HUES6 (cell line): ENCODE measurements at regions not wholly inside any gene's neighbourhood (a gene's known extent, or its start where the extent isn't known, plus 50 kb on each side); places are given as distances from the start of the nearest gene placed in this dataset.

ENCODE experiments used
- H3K27ac ChIP-seq: 2 replicates; pipeline ENCODE4 v1.7.0; 2013; ENCODE audit warnings: low read depth, mild to moderate bottlenecking, low read length, inconsistent platforms
- H3K27me3 ChIP-seq: 2 replicates; pipeline ENCODE4 v1.6.1; 2013; ENCODE audit warnings: low read length; ENCODE audit not compliant: control insufficient read depth, insufficient read depth
- H3K36me3 ChIP-seq: 2 replicates; pipeline ENCODE4 v1.6.1; 2013; ENCODE audit warnings: low read length; ENCODE audit not compliant: control insufficient read depth, insufficient read depth
- H3K4me1 ChIP-seq: 2 replicates; pipeline ENCODE4 v1.6.1; 2013; ENCODE audit warnings: low read length; ENCODE audit not compliant: control insufficient read depth, insufficient read depth
- H3K4me3 ChIP-seq: 2 replicates; pipeline ENCODE4 v1.5.1; 2013; ENCODE audit warnings: low read depth, low read length
- H3K9ac ChIP-seq: one replicate; pipeline ENCODE4 v1.6.1; 2013; ENCODE audit warnings: mild to moderate bottlenecking, low read length
- H3K9me3 ChIP-seq: 2 replicates; pipeline ENCODE4 v1.6.1; 2013; ENCODE audit warnings: low read depth, low read length; ENCODE audit not compliant: control insufficient read depth, insufficient read depth

GRCh38 chr5:23028445-23029021, 175.4 kb upstream of the CDH12 start:
- no peak overlapping the region for H3K9ac ChIP-seq
- H3K4me1 ChIP-seq = no peaks in the 10 kb centered on the region; the same call in 1 of the 2 replicates

GRCh38 chr5:23027830-23028229, 174.7 kb upstream of the CDH12 start:
- Histone ChIP-seq H3K27ac (no peak overlapping the region), H3K36me3 (no peaks in the 10 kb centered on the region), H3K27me3 (no peaks in the 10 kb centered on the region; the same call in 1 of the 2 replicates), H3K4me3 (no peak overlapping the region), H3K4me1 (no peaks in the 10 kb centered on the region; the same call in 1 of the 2 replicates), H3K9me3 (no peaks in the 10 kb centered on the region), H3K9ac (no peak overlapping the region)

More at GRCh38 chr5:23028445-23029021, 175.4 kb upstream of the CDH12 start:
- Histone ChIP-seq H3K27me3 (no peaks in the 10 kb centered on the region; the same call in 1 of the 2 replicates), H3K27ac (no peak overlapping the region), H3K36me3 (no peaks in the 10 kb centered on the region), H3K4me3 (no peak overlapping the region), H3K9me3 (no peaks in the 10 kb centered on the region)

GRCh38 chr5:23027331-23027730, 174.2 kb upstream of the CDH12 start:
- Histone ChIP-seq H3K27ac (no peak overlapping the region), H3K27me3 (no peaks in the 10 kb centered on the region; the same call in 1 of the 2 replicates), H3K4me1 (no peaks in the 10 kb centered on the region; the same call in 1 of the 2 replicates), H3K9me3 (no peaks in the 10 kb centered on the region), H3K4me3 (no peak overlapping the region), H3K9ac (no peak overlapping the region), H3K36me3 (no peaks in the 10 kb centered on the region)

GRCh38 chr5:23026252-23027170, 173.4 kb upstream of the CDH12 start:
- H3K27ac ChIP-seq = no peak overlapping the region
- no peak overlapping the region for H3K4me3 ChIP-seq
- H3K4me1 ChIP-seq = no peaks in the 10 kb centered on the region; the same call in 1 of the 2 replicates
- no peak overlapping the region for H3K9ac ChIP-seq
- H3K27me3 ChIP-seq = no peaks in the 10 kb centered on the region; the same call in 1 of the 2 replicates
- H3K9me3 ChIP-seq = no peaks in the 10 kb centered on the region
- H3K36me3 ChIP-seq = no peaks in the 10 kb centered on the region

GRCh38 chr5:23025629-23026233, 172.6 kb upstream of the CDH12 start:
- H3K9ac ChIP-seq = no peak overlapping the region
- no peaks in the 10 kb centered on the region for H3K9me3 ChIP-seq
- no peak overlapping the region for H3K4me3 ChIP-seq
- no peak overlapping the region for H3K27ac ChIP-seq
- H3K4me1 ChIP-seq = no peaks in the 10 kb centered on the region; the same call in 1 of the 2 replicates
- no peaks in the 10 kb centered on the region for H3K36me3 ChIP-seq
- no peaks in the 10 kb centered on the region for H3K27me3 ChIP-seq

GRCh38 chr5:23024470-23024869, 171.3 kb upstream of the CDH12 start:
- Histone ChIP-seq H3K27me3 (no peaks in the 10 kb centered on the region), H3K4me1 (no peaks in the 10 kb centered on the region; the same call in 1 of the 2 replicates), H3K27ac (no peak overlapping the region), H3K9me3 (no peaks in the 10 kb centered on the region), H3K9ac (no peak overlapping the region), H3K36me3 (no peaks in the 10 kb centered on the region), H3K4me3 (no peak overlapping the region)

GRCh38 chr5:23014825-23015224, 161.7 kb upstream of the CDH12 start:
- Histone ChIP-seq H3K27me3 (no peaks in the 10 kb centered on the region), H3K9ac (no peak overlapping the region), H3K4me3 (no peak overlapping the region), H3K36me3 (no peaks in the 10 kb centered on the region), H3K27ac (no peak overlapping the region), H3K4me1 (no peaks in the 10 kb centered on the region), H3K9me3 (no peaks in the 10 kb centered on the region)

GRCh38 chr5:23014266-23014665, 161.1 kb upstream of the CDH12 start:
- no peak overlapping the region for H3K27ac ChIP-seq
- H3K9me3 ChIP-seq = no peaks in the 10 kb centered on the region
- H3K4me1 ChIP-seq = no peaks in the 10 kb centered on the region
- H3K27me3 ChIP-seq = no peaks in the 10 kb centered on the region
- no peak overlapping the region for H3K9ac ChIP-seq
- H3K4me3 ChIP-seq = no peak overlapping the region
- no peaks in the 10 kb centered on the region for H3K36me3 ChIP-seq

- H3K27me3 ChIP-seq = no peaks in the 10 kb centered on the region
- no peaks in the 10 kb centered on the region for H3K36me3 ChIP-seq
- no peak overlapping the region for H3K4me3 ChIP-seq
- H3K9me3 ChIP-seq = no peaks in the 10 kb centered on the region
- no peak overlapping the region for H3K27ac ChIP-seq
- H3K9ac ChIP-seq = no peak overlapping the region
- H3K4me1 ChIP-seq = no peaks in the 10 kb centered on the region
Measured at GRCh38 chr5:23013395-23013998, 160.4 kb upstream of the CDH12 start.

- Histone ChIP-seq H3K27me3 (no peaks in the 10 kb centered on the region), H3K36me3 (no peaks in the 10 kb centered on the region), H3K4me1 (no peaks in the 10 kb centered on the region), H3K27ac (no peak overlapping the region), H3K9me3 (no peaks in the 10 kb centered on the region), H3K4me3 (no peak overlapping the region), H3K9ac (no peak overlapping the region)
Measured at GRCh38 chr5:23012842-23013241, 159.7 kb upstream of the CDH12 start.
